Hindlimb muscle (tissue), 1 donor: ENCODE measurements at regions not wholly inside any gene's neighbourhood (a gene's known extent, or its start where the extent isn't known, plus 50 kb on each side); places are given as distances from the start of the nearest gene placed in this dataset.
A peak's percentile ranks its signal among the peaks of the same experiment; 100 is the strongest.
"Not testable (repeated sequence)": the region's sequence is repeated elsewhere in the genome, so short reads cannot be mapped to it uniquely, and the experiment has no call there.

Experiments
- DNase-seq: peaks from one replicate; pipeline ENCODE4 v3.0.0-alpha.2; 2013

DNA sequence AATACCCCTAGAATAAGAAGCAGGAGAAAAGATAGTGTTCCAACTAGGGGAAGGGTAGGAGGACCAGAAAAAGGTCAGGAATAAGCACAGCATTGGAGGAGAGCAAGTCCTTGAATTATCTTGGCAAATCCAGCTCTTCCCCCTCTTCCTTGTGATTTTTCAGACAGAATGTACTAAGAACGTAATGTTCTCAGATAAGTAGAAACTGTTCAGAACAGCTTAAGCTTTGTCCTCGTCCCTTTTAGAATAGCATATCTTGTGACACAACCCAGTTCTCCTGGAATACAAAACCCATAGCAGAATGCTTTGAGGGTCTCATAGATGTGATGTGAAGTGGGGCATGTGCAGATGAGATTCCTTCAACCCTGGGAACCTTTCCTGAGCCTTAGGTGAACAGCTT lies 97.4 kb downstream of the EMB start:
- no peak for DNase-seq

- no peak for DNase-seq
These were observed 100.3 kb downstream of the EMB start for GRCh38 chr5:50340757-50341156.

DNA sequence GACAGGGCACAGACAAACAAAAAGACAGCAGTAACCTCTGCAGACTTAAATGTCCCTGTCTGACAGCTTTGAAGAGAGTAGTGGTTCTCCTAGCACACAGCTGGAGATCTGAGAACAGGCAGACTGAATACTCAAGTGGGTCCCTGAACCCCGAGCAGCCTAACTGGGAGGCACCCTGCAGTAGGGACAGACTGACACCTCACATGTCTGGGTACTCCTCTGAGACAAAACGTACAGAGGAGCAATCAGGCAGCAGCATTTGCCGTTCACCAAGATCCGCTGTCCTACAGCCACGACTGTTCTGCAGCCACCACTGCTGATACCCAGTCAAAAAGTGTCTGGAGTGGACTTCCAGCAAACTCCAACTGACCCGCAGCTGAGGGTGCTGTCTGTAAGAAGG lies 110.5 kb downstream of the EMB start:
- DNase-seq, result not testable (repeated sequence)

DNA sequence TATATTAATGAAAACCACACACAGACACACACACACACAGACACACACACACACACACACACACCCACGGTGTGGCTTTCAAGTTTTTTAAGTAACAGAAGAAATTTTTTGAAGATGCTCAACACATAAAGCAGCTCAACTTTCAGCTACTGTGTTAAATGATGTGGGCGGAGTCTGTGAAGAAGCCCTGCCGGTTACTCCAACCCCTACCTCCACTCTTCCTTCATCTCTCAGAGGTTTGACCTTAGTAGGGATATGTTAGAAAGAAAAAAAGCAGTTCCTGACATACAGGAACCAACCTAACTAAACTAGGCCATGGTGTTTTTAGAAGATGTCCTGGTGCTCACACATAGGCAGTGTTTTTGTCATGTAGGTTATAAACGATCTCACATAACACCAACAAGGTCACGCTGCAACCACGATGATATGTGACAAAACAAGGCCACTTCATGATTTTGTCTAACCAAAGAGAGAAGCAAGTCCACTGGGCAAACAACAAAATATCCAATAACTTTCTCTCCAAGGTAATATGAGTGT lies 112.8 kb downstream of the EMB start:
- DNase-seq, result no peak

DNA sequence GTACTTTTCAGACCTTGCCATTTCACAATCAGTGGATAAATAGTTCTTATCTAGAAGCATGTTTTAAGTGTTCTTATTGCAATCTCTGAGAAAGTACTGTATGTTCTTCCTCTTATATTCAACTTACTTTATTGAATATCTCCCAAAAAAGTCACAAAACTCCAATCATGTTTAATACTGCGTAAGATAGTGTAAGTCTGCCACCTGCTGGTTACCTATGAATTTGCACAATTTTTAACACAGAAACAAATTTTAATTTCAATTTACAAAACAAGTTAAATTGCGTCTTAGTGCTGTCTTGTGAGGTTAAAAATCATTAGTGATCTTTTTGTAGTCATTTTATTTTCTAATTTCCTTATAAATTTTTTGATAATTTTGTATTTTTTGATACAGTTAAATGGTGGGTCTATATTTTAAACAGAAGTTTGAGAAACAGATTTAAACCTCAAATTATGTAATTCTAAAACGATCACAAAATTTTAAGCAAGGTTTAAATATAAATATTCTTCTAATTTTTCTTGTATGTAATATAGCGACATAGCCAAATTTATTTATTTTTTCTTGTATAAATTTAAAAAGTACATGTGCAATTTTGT lies 115.8 kb downstream of the EMB start:
- DNase-seq, result peak; percentile 1

DNA sequence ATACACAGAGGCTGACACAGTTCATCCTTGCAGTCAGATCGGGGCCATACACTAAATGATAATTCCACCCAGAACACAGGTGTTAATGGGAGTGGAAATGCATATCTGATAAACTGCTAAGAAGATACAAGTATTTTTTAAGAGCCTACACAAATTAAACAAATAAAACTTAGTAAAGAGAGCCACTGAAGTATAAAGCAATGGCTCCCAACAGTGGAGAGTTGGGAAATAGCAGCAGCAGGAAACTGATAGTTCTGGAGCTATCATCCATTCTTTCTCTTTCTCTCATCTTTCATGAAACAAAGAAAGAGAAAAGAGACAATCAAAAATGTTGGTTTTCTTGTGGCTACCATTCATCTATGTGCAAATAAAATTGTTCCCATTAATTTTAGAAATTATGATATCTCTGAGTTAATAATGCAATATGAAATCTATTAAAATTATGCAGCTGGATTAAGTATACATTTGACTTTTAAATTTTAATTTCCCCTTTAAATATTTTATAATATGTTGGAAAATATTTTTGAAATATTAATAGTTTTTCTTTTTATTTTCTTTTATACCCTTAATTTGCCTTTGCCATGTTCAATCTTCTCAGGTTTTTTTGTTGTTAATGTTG lies 120.8 kb downstream of the EMB start:
- no peak for DNase-seq

GRCh38 chr5:50318220-50318619 lies 122.9 kb downstream of the EMB start:
- no peak for DNase-seq

DNA sequence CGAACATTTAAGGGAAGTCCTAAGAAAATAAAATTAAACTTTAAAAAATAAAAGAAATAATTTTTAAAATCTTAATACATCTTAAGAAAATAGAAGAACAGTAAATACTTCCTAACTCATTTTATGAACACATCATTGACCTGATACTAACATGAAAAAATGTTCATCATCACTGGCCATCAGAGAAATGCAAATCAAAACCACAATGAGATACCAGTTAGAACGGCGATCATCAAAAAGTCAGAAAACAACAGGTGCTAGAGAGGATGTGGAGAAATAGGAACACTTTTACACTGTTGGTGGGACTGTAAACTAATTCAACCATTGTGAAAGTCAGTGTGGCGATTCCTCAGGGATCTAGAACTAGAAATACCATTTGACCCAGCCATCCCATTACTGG lies 134.6 kb downstream of the EMB start:
- DNase-seq, result not testable (repeated sequence)

DNA sequence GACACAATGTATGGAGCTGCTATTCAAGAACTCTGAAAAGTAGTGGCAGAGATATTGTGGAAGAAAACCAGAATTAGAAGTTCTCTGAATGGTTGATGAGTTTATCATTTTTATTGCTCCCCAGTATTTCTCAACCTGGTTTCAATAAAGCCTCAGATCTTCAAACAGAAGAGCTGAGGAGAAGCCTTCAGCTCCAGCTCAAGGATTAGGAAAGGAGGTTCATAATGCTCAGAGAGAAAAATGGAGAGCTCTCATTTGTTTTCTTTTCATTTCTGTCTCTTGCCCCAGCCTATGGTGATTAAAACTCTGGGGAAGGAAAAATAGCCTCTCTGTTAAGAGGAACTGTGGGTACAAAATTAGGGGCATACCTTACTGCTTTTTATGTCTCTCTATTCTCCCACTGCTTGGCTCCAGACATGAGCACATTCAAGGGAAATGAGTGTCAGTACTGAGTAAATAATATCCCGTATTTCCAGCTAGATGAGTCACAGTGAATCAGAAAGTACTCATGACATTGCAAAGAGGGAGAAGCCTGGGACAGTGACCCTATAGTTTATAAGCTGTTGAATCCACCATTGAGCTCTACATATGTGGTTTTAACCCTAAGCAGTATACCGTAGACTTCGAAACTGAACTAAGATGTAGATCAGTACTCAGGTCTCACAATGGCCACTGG lies 138.1 kb downstream of the EMB start:
- DNase-seq, result no peak

DNA sequence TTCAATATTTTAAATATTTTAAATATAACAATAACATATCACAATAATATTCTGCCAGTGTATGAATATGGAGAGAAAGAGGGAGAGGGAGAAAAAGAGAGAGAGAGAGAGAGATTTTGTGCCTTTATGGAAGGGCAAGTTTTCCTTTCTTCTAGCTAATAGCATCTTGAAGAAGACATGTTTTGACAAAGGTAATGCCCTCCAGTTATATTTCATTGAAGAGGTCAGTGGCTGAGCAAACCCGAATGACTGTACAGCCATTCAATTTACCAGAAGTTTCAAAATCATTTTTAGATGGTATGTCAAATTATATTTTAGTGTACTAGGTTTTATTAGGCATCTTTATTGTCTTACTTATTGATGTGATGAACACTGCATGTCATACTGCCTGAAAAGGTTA lies 139.3 kb downstream of the EMB start:
- no peak for DNase-seq

GRCh38 chr5:50300878-50301277 lies 140.2 kb downstream of the EMB start:
- DNase-seq, result no peak

DNA sequence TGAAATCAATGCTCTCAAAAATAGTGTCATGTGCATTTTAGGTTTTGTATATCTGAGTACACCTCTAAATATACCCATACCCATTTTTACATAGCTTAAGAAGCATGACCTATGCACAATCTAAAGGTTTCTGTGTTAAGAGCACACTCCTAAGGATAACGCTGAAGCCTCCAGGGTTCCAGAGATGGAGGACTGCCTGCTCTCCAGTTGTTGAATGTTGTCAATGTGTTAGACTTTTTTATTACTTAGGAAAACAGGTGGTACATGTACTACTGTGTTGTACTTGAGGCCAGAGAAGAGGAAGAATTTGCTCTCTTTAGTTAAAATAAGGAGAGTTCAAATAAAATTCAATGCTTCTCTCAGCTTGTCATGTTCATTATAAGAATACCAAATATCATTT lies 141.2 kb downstream of the EMB start:
- no peak for DNase-seq

GRCh38 chr5:50292735-50293394 lies 148.2 kb downstream of the EMB start:
- DNase-seq, result no peak

DNA sequence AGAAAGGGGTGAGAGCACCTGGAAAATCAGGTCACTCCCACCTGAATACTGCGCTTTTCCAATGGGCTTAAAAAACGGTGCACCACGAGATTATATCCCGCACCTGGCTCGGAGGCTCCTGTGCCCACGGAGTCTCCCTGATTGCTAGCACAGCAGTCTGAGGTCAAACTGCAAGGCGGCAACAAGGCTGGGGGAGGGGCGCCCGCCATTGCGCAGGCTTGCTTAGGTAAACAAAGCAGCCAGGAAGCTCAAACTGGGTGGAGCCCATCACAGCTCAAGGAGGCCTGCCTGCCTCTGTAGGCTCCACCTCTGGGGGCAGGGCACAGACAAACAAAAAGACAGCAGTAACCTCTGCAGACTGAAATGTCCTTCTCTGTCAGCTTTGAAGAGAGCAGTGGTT lies 160.6 kb downstream of the EMB start:
- DNase-seq, result not testable (repeated sequence)
